ENCODE measurements at regions not wholly inside any gene's neighbourhood (a gene's known extent, or its start where the extent isn't known, plus 50 kb on each side); places are given as distances from the start of the nearest gene placed in this dataset.

GRCh38 chr10:113454341-113455061 is 98.4 kb upstream of the HABP2 start:
- Histone ChIP-seq H3K27ac (no peak overlapping the region), H3K9me3 (replicated peaks in 1 of 3) (no peaks in the 10 kb centered on the region), H3K4me1 (replicated peaks in 1 of 2) (no peaks in the 10 kb centered on the region), H3K36me3 (replicated peaks in 1 of 2) (no peaks in the 10 kb centered on the region), H3K4me3 (no peak overlapping the region), H3K27me3 (no peaks in the 10 kb centered on the region)
- TF ChIP-seq POLR2A (IDR thresholded peaks at IDR 0.05) (no peak), CTCF (IDR thresholded peaks at IDR 0.05) (peak; percentile 39 to 71 (median 54))
- WGBS, 4 donors, result 3 to 10% (median 7%) methylated on average over 10 to 15 of the region's 15 CpGs
- peak; percentile 21 to 62 (median 34) for DNase-seq
- intact Hi-C loops (cut with DNase I), result loop anchor here in 1 of 2 donors (10.0 kb wide), 1 partner anchor 110 kb away; no protein-coding TSS in a partner anchor

- intact Hi-C loops (cut with DNase I), result loop anchor here in 1 of 2 donors (10.0 kb wide), 1 partner anchor 109 kb away; no protein-coding TSS in a partner anchor
- Histone ChIP-seq H3K27ac (no peak overlapping the region), H3K27me3 (no peaks in the 10 kb centered on the region), H3K36me3 (replicated peaks in 1 of 2) (no peaks in the 10 kb centered on the region), H3K9me3 (replicated peaks in 1 of 3) (no peaks in the 10 kb centered on the region), H3K4me3 (no peak overlapping the region), H3K4me1 (replicated peaks in 1 of 2) (no peaks in the 10 kb centered on the region)
- no peak for TF ChIP-seq CTCF (IDR thresholded peaks at IDR 0.05)
- no peak for TF ChIP-seq POLR2A (IDR thresholded peaks at IDR 0.05)
- 41 to 77% (median 61%) methylated on average over 3 of the region's 3 CpGs for WGBS, 4 donors
- no peak for DNase-seq
Observed at GRCh38 chr10:113455947-113456346, 96.9 kb upstream of the HABP2 start.

GRCh38 chr10:113456741-113457140 is 96.1 kb upstream of the HABP2 start:
- no peaks in the 10 kb centered on the region for H3K36me3 ChIP-seq (replicated peaks in 1 of 2)
- H3K4me1 ChIP-seq (replicated peaks in 1 of 2), result no peaks in the 10 kb centered on the region
- no peaks in the 10 kb centered on the region for H3K27me3 ChIP-seq
- H3K4me3 ChIP-seq, result no peak overlapping the region
- intact Hi-C loops (cut with DNase I), result loop anchor here in 1 of 2 donors (10.0 kb wide), 1 partner anchor 108 kb away; no protein-coding TSS in a partner anchor
- H3K9me3 ChIP-seq (replicated peaks in 1 of 3), result no peaks in the 10 kb centered on the region
- 84 to 88% (median 86%) methylated on average over 6 of the region's 6 CpGs for WGBS, 4 donors
- TF ChIP-seq POLR2A (IDR thresholded peaks at IDR 0.05), result no peak
- no peak for TF ChIP-seq CTCF (IDR thresholded peaks at IDR 0.05)
- no peak for DNase-seq
- H3K27ac ChIP-seq, result no peak overlapping the region

- Histone ChIP-seq H3K27me3 (no peaks in the 10 kb centered on the region), H3K36me3 (replicated peaks in 1 of 2) (no peaks in the 10 kb centered on the region), H3K27ac (no peak overlapping the region), H3K9me3 (replicated peaks in 1 of 3) (no peaks in the 10 kb centered on the region), H3K4me3 (no peak overlapping the region), H3K4me1 (replicated peaks in 1 of 2) (no peaks in the 10 kb centered on the region)
- WGBS, 4 donors, result 84 to 87% (median 86%) methylated on average over 5 of the region's 5 CpGs
- no peak for DNase-seq
- intact Hi-C loops (cut with DNase I), result loop anchor here in 1 of 2 donors (10.0 kb wide), 1 partner anchor 107 kb away; no protein-coding TSS in a partner anchor
- TF ChIP-seq POLR2A (IDR thresholded peaks at IDR 0.05), result no peak
- no peak for TF ChIP-seq CTCF (IDR thresholded peaks at IDR 0.05)
Observed at GRCh38 chr10:113457408-113457807, 95.4 kb upstream of the HABP2 start.
